ENCODE measurements at regions not wholly inside any gene's neighbourhood (a gene's known extent, or its start where the extent isn't known, plus 50 kb on each side); places are given as distances from the start of the nearest gene placed in this dataset.

DNA sequence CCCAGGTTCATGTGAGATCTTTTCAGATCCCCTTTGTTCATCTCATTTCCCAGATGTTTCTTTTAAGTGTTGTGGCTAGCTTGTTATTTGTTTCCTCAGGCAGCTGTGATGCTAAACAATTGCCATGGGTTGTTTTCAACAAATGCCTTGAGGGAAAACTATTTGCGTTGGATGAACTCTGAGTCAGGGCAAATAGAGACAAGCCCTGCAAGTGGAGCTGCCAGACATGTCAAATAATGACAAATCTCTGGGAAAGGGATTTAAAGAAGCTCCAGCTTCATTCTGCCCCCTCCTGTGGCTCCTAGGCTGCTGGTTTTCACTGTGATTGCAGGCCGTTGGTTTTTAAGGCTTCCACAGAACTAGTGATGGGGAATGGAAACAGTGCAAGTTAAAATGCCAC lies 272.4 kb upstream of the SP8 start:
- Histone ChIP-seq H4K20me1 (ENCODE audit: insufficient read depth, low read length, poor library complexity, severe bottlenecking) (no peaks in the 10 kb centered on the region), H3K9me2 (replicated peaks; ENCODE audit: low read depth, low read length) (no peaks in the 10 kb centered on the region), H3K79me2 (ENCODE audit: insufficient read depth, low read length) (no peaks in the 10 kb centered on the region), H3K9ac (ENCODE audit: low read depth, low read length, poor library complexity, severe bottlenecking) (no peak overlapping the region), H3K4me1 (ENCODE audit: insufficient read depth, low read length, poor library complexity, severe bottlenecking) (no peaks in the 10 kb centered on the region), H3K4me2 (ENCODE audit: low read depth, low read length, poor library complexity, severe bottlenecking) (no peak overlapping the region), H3K4me3 (ENCODE audit: low read length, poor library complexity, severe bottlenecking) (no peak overlapping the region), H2AFZ (ENCODE audit: low read length) (no peak overlapping the region), H3K27me3 (ENCODE audit: insufficient read depth, low read length, poor library complexity, severe bottlenecking) (no peaks in the 10 kb centered on the region), H3K36me3 (ENCODE audit: insufficient read depth, low read length) (no peaks in the 10 kb centered on the region), H3K9me3 (ENCODE audit: insufficient read depth, low read depth, low read length) (no peaks in the 10 kb centered on the region), H3F3A (ENCODE audit: low read depth) (no peaks in the 10 kb centered on the region)
- TF ChIP-seq EZH2phosphoT487 (IDR thresholded peaks at IDR 0.05; ENCODE audit: borderline replicate concordance), result no peak
- TF ChIP-seq, protein P1, sequence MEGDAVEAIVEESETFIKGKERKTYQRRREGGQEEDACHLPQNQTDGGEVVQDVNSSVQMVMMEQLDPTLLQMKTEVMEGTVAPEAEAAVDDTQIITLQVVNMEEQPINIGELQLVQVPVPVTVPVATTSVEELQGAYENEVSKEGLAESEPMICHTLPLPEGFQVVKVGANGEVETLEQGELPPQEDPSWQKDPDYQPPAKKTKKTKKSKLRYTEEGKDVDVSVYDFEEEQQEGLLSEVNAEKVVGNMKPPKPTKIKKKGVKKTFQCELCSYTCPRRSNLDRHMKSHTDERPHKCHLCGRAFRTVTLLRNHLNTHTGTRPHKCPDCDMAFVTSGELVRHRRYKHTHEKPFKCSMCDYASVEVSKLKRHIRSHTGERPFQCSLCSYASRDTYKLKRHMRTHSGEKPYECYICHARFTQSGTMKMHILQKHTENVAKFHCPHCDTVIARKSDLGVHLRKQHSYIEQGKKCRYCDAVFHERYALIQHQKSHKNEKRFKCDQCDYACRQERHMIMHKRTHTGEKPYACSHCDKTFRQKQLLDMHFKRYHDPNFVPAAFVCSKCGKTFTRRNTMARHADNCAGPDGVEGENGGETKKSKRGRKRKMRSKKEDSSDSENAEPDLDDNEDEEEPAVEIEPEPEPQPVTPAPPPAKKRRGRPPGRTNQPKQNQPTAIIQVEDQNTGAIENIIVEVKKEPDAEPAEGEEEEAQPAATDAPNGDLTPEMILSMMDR (conservative IDR thresholded peaks at IDR 0.05; ENCODE audit: low read length), result no peak

DNA sequence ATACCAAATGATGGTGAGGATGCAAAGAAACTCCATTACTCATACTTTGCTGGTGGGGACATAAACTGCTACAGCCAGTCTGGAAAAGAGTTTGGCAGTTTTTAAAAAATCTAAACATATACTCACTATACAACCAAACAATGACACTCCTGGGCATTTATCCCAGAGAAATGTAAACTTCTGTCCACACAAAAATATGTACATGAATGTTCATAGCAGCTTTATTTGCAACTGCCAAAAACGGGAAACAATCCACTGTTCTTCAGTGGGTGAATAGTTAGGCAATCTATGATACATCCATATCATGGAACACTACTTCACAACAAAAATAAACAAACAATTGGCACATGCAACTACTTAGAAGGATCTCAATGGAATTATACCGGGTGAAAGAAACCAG lies 276.4 kb upstream of the SP8 start:
- no peaks in the 10 kb centered on the region for H3F3A ChIP-seq (ENCODE audit: low read depth)
- H3K36me3 ChIP-seq (ENCODE audit: insufficient read depth, low read length), result no peaks in the 10 kb centered on the region
- H3K4me1 ChIP-seq (ENCODE audit: insufficient read depth, low read length, poor library complexity, severe bottlenecking), result no peaks in the 10 kb centered on the region
- no peak overlapping the region for H2AFZ ChIP-seq (ENCODE audit: low read length)
- H3K9ac ChIP-seq (ENCODE audit: low read depth, low read length, poor library complexity, severe bottlenecking), result no peak overlapping the region
- no peaks in the 10 kb centered on the region for H4K20me1 ChIP-seq (ENCODE audit: insufficient read depth, low read length, poor library complexity, severe bottlenecking)
- H3K9me2 ChIP-seq (replicated peaks; ENCODE audit: low read depth, low read length), result no peaks in the 10 kb centered on the region
- H3K9me3 ChIP-seq (ENCODE audit: insufficient read depth, low read depth, low read length), result no peaks in the 10 kb centered on the region
- TF ChIP-seq EZH2phosphoT487 (IDR thresholded peaks at IDR 0.05; ENCODE audit: borderline replicate concordance), result no peak
- TF ChIP-seq, protein P1 (conservative IDR thresholded peaks at IDR 0.05; ENCODE audit: low read length), result no peak
- no peaks in the 10 kb centered on the region for H3K79me2 ChIP-seq (ENCODE audit: insufficient read depth, low read length)
- no peak overlapping the region for H3K4me2 ChIP-seq (ENCODE audit: low read depth, low read length, poor library complexity, severe bottlenecking)
- H3K4me3 ChIP-seq (ENCODE audit: low read length, poor library complexity, severe bottlenecking), result no peak overlapping the region
- no peaks in the 10 kb centered on the region for H3K27me3 ChIP-seq (ENCODE audit: insufficient read depth, low read length, poor library complexity, severe bottlenecking)

DNA sequence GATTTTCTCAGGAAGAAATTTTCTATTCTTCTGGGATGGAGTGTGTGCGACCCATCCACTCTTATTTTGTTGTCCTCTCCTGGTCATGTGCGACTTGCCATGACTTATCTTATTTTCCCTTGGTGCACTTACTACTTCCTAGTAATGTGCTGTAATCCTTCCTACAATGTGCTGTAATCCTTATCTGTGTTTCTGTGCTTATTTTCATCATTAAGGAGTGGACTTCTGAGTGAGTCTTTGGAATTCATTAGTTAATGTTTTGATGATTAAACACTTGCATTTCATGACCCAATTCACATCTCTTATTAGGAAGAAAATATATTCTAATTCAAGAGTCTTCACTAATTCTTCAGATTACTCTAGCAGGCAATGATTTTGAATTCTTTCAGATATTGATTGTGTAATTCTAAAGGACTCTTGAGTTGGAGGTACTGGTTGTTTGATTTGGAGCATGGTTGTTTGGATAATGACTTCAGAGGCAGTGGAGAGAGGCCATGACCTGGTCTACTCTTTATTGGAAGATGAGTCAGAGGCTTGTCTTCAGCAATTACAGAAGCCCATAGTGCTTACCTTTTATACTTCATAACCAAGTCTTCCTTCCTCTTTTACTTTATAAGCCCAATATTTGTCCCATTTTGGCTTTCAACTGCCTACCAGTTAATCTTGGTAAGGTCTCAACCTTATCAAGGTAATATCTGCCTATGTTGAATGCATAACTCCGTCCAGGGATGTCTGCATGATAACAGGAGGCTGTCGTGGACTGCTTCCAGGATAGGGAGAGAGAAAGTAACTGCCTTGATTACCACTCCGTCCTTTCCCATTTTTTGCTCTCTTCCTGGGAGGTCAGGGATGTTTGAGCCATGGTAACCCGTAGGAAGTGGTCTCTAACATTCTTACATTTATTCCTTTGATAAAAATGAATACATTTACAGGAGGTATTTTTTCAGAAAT lies 278.3 kb upstream of the SP8 start:
- Histone ChIP-seq H4K20me1 (ENCODE audit: insufficient read depth, low read length, poor library complexity, severe bottlenecking) (no peaks in the 10 kb centered on the region), H3K9me2 (replicated peaks; ENCODE audit: low read depth, low read length) (no peaks in the 10 kb centered on the region), H3K4me3 (ENCODE audit: low read length, poor library complexity, severe bottlenecking) (no peak overlapping the region), H3K4me2 (ENCODE audit: low read depth, low read length, poor library complexity, severe bottlenecking) (no peak overlapping the region), H3K4me1 (ENCODE audit: insufficient read depth, low read length, poor library complexity, severe bottlenecking) (peaks cover 6% of the 10 kb centered on the region), H3K36me3 (ENCODE audit: insufficient read depth, low read length) (no peaks in the 10 kb centered on the region), H3K79me2 (ENCODE audit: insufficient read depth, low read length) (no peaks in the 10 kb centered on the region), H3F3A (ENCODE audit: low read depth) (no peaks in the 10 kb centered on the region), H3K9ac (ENCODE audit: low read depth, low read length, poor library complexity, severe bottlenecking) (no peak overlapping the region), H2AFZ (ENCODE audit: low read length) (no peak overlapping the region), H3K27me3 (ENCODE audit: insufficient read depth, low read length, poor library complexity, severe bottlenecking) (no peaks in the 10 kb centered on the region), H3K9me3 (ENCODE audit: insufficient read depth, low read depth, low read length) (no peaks in the 10 kb centered on the region)
- TF ChIP-seq, protein P1 (conservative IDR thresholded peaks at IDR 0.05; ENCODE audit: low read length), result no peak
- TF ChIP-seq EZH2phosphoT487 (IDR thresholded peaks at IDR 0.05; ENCODE audit: borderline replicate concordance), result no peak
